ENCODE measurements at regions not wholly inside any gene's neighbourhood (a gene's known extent, or its start where the extent isn't known, plus 50 kb on each side); places are given as distances from the start of the nearest gene placed in this dataset.

GRCh38 chr14:71396050-71396677 lies 488.9 kb downstream of the PCNX1 start (continued):
- TF ChIP-seq CREM (CRISPR knock-in tag; IDR thresholded peaks at IDR 0.05) (no peak), ATF6 (CRISPR knock-in tag; IDR thresholded peaks at IDR 0.05) (no peak)

GRCh38 chr14:71397371-71397770 lies 490.1 kb downstream of the PCNX1 start:
- Mint-ChIP-seq H3K9me3 (no peaks in the 10 kb centered on the region), H3K27me3 (ENCODE audit: low read depth) (no peaks in the 10 kb centered on the region), H3K36me3 (no peaks in the 10 kb centered on the region), H3K4me1 (peaks cover 25% of the 10 kb centered on the region), H3K4me3 (no peak overlapping the region), H3K27ac (no peak overlapping the region)
- ChIA-PET POLR2A (no interaction called here), CTCF (no interaction called here)
- no peak for TF ChIP-seq HMGA2 (CRISPR knock-in tag; IDR thresholded peaks at IDR 0.05)
- no peak for TF ChIP-seq ZNF425 (CRISPR knock-in tag; conservative IDR thresholded peaks at IDR 0.05)
- TF ChIP-seq AR (CRISPR knock-in tag; IDR thresholded peaks at IDR 0.05), result no peak
- no peak for TF ChIP-seq STAT6 (CRISPR knock-in tag; conservative IDR thresholded peaks at IDR 0.05; ENCODE audit: low read depth)
- no peak for TF ChIP-seq ZNF416 (CRISPR knock-in tag; IDR thresholded peaks at IDR 0.05)
- ATAC-seq, result no peak
- DNase-seq (ENCODE audit: low spot score), result no peak

GRCh38 chr14:71398450-71398849 lies 491.2 kb downstream of the PCNX1 start:
- no peaks in the 10 kb centered on the region for H3K36me3 Mint-ChIP-seq
- no peaks in the 10 kb centered on the region for H3K27me3 Mint-ChIP-seq (ENCODE audit: low read depth)
- no peak for ATAC-seq
- POLR2A ChIA-PET, result no interaction called here
- CTCF ChIA-PET, result no interaction called here
- H3K9me3 Mint-ChIP-seq, result no peaks in the 10 kb centered on the region
- no peak for DNase-seq (ENCODE audit: low spot score)
- peaks cover 25% of the 10 kb centered on the region for H3K4me1 Mint-ChIP-seq
- no peak overlapping the region for H3K27ac Mint-ChIP-seq
- H3K4me3 Mint-ChIP-seq, result no peak overlapping the region
- no peak for TF ChIP-seq SMAD4 (CRISPR knock-in tag; IDR thresholded peaks at IDR 0.05)
- TF ChIP-seq NR3C1 (CRISPR knock-in tag; conservative IDR thresholded peaks at IDR 0.05; ENCODE audit: low read depth), result no peak
- no peak for TF ChIP-seq NR1H2 (CRISPR knock-in tag; IDR thresholded peaks at IDR 0.05)
- TF ChIP-seq ERG (CRISPR knock-in tag; IDR thresholded peaks at IDR 0.05), result no peak
- TF ChIP-seq ARID4B (CRISPR knock-in tag; IDR thresholded peaks at IDR 0.05; ENCODE audit: borderline replicate concordance), result no peak
- no peak for TF ChIP-seq FOXP4 (CRISPR knock-in tag; IDR thresholded peaks at IDR 0.05)

All from WTC11 (cell line).